HG02678 (cell line): ENCODE measurements at regions not wholly inside any gene's neighbourhood (a gene's known extent, or its start where the extent isn't known, plus 50 kb on each side); places are given as distances from the start of the nearest gene placed in this dataset.

Source experiments
- ATAC-seq: cut with Tn5 transposase; IDR thresholded peaks from one replicate; pipeline ENCODE4 v1.9.1; 2021; ENCODE audit warnings: mild to moderate bottlenecking, moderate library complexity; ENCODE audit not compliant: unreplicated experiment

DNA sequence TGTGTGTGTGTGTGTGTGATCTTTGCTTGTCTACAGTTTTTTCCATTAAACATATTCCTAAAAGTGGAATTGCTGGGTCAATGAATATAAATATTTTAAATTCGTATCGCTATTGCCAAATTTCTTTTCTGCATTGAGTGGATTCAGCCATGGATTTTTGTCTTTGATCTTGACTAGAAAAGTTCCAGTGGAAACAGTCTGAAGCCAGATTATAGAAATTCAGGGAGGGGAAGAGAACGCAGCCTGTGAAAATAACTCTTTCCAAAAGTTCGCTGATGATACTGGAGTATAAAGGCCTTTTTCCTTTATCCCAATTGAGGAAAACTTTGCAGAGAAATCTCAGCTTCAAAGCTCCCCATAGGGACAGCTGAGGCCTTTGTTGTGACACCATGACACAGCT, 292.3 kb upstream of the CD180 start:
- no peak for ATAC-seq

DNA sequence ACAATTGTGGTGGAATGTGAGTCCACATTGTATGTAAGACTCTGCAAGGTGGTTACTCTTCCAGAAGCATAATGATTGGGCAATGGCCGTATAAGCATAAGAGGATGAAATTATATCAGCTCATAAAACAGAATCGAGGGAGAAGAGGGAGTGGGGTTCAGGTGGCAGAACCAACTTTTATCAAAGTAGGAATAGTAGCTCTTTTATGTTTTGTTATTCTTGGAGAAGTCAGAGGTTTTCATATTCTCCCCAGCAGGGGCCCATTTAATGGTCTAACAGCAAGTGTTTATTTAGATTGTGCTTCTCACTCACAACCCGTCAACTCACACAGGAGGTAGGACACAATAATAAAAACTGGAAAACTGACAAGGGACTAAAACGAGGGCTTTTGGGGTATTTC, 291.3 kb upstream of the CD180 start:
- ATAC-seq, result no peak

DNA sequence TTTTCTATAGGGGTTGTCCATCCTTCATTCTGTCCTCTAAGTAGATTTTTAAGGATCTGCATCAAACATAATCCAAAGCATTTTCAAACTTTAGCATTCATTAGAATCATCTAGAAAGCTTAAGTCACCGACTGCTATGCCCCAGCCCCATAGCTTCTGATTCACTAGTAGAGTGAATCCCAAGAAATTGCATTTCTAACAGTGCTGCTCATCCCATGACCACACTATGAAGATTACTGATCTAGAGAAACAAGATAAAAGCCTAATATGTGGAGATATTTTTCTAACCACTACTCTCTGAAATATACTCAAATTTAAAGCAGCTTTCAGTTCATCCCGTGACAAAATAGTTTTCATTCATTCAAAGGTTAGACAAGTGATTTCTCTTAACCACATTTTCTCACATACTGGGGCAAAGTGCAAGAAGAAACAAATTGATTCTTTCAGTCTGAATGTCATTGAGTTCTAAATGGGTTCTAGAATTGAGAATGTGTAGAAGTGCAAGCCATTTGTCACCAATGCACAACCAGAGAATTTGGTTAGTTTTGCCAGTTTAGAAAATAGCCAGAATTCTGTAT, 286.9 kb upstream of the CD180 start:
- no peak for ATAC-seq

DNA sequence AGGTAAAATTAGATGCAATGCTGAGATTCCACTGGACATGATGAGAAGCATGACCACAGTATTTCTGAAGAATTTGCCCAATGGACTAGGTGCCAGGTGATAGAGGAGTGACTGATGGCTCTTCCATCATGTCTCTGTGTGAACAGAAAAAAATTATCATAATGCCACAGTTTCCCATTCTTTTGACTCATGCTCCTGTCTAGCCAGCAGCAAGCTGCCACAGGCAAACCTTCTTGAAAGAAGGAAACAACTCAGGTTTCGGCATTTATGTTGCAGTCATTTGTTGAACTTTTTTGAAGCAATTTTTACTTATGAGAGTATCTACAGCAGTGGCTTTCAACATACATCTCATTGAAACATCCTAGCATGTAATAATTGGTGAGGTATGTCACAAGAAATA, 284.8 kb upstream of the CD180 start:
- no peak for ATAC-seq

DNA sequence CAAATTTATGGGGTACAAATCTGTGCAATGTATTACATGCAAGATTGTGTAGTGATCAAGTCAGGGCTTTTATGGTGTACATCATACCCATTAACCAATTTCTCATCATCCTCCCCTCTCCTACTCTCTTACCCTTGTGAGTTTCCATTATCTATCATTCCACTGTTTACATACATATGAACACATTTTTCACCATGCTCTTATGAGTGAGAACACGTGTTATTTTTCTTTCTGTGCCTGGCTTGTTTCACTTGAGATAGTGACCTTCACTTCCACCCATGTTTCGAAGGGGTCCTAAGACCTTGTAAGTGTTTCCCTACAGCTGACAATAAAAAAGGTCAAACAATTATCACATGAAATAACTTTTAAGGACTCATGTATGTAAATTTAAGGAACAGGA, 281.7 kb upstream of the CD180 start:
- no peak for ATAC-seq

DNA sequence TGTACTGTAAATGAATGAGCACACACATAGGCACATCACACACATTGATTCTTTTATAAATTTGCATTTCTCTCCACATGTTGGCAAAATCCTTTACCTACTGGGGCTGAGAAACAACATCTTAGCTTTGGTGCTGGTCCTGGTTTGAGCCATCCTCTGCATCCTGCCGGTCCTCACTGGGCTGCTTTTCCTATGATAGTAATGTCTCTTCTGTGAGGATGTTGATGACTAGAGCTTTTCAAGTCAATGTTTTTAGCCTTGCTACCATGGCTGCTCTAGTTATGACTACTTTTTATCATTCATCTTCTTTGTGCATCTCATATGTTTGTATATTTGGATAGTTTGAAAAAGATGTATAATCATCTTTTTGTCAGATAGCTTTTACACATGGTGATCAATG, 280.4 kb upstream of the CD180 start:
- no peak for ATAC-seq

DNA sequence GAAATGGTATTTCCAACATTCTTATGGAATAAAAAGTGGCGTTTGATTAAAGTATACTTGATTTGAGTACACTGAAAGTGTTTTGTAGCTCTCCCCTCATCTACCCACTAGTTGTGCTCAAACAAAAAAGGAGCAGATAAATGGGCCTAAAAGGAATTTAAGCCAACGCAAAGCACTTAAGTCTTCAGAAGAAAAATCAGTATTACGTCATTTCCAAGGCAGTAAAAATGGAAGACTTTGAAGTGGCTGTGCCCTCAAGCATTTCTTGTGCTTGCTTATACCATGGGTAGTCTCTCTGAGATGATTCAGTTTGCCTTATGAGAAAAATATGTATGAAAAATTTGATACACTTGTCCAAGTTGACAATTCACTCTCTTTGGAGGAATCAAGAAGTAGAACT, 279.9 kb upstream of the CD180 start:
- no peak for ATAC-seq

DNA sequence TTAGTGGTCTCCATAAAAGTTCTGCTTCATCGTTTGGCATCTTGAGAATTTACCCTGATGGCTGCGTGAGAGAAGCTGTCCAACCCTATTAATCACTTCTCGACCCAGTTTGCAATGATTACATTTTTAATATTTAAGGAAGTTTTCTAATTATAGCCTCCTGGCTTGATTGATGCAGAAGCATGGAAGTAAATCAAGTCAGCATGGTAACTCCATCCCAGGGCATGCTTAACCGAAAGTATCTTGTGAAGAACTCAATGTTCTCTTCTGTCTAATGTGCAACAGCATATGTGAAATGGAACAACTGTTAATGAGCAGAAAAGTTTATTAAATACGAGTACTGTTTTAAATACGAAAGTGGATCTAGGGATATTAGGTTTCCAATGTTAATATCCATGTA, 278.9 kb upstream of the CD180 start:
- ATAC-seq, result no peak

DNA sequence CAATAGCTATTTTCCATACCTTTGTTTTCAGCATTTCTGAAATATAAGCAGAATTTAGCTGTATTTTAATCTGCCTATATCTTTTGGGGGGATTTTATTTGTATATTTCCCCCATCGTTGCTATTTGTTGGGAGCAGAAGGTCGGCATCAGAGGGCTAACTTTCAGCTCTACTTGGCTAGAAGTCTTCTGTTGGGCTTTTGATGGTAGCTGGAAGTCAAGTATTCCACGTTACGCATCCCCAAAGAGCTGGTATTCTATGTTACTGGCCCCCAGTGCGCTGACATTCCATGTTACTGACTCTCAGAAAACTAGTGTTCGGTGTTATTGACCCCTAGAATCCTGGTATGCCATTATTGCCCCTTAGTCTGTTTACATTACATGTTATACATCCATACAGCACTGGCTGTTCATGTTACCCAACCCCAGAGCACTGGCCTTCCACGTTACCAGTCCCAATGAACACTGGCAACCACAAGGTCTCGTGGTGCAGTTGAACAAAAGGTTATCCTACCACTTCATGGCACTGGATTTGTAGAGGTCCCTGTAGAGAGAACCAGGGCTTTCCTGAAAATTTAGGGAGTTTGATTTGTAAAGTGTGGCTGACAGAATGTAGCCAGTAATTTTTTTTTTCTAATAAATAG, 278.1 kb upstream of the CD180 start:
- ATAC-seq, result no peak

DNA sequence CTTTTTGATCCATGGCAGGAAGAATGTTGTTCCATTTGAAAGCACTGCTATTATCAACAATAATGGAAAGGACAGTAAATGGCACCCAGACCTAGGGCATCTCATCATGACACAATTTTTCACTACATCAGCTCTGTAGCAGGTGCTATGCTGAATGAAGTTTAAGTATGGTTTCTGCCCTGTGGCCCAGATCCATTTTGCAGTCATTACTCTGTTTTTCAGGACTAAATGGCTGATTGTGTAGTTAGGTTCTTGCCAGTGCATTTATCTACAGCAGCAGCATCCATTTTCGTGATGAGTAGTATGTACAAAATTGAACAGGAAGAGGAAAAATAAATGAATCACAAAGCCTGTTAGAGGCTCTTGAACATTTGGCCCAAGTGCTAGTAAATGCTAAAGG, 270.5 kb upstream of the CD180 start:
- ATAC-seq, result no peak

DNA sequence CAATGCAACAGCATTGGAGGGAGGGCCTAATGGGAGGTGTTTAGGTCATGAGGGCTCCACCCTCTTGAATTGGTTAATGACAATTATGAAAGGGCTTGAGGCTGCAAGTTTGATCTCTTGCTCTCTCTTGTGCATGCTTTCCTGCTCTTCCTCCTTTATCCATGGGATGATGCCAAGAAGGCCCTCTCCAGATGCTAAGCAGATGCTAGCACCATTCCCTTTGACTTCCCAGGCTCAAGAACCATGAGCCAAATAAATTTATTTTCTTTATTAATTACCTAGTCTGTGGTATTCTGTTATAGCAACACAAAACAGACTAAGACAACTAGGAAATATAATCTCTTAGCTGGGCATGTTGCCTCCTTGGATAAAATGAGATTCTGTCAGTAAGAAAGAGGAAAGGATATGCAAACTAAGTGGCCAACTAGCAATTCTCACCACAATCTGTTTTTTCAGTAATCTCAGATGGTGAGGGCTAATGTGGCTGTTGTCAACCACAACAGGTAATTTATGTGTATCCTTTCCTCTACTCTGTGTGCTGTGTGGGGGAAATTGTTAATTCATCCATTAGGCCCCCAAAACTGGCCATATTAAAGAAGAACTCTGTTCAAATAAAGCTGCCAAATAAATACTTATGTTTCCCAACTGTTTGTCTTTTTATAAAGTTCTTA, 269.1 kb upstream of the CD180 start:
- ATAC-seq, result no peak

DNA sequence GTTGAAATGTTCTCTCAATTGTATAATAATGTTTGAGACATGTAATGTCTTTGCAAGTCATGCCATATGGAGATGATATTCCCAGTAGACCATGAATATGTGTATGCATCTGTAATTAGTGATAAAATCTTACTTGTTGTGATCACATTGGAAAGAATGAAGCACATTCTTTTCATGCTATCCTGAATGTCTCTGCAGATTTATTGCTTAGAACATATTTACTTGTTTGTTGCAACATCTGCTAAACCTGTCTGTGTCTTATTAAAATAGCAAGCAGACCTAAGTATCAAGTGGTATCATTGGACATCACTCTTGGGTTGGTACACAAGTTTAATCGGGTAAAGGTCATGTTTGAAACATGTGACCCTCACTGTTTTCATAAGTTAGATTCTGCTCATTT, 265.5 kb upstream of the CD180 start:
- no peak for ATAC-seq

DNA sequence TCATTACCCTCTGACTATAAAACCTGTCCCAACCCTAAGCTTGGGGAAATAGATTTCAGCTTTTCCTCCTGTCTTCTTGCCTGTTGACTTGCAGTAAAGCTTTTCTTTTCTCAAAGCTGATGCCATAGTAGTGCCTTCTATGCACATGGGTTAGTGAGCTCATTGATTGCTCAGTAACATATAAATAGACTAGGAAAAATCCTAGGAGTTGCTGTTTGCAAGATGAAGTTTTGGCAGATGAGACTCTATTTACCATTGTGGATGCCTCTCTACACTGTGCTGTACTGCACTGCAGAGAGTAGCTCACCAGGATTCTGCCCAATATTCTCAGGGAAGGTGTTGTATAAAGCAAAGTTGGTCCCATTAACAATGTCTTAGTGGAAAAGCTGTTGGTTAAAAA, 262.7 kb upstream of the CD180 start:
- ATAC-seq, result no peak

DNA sequence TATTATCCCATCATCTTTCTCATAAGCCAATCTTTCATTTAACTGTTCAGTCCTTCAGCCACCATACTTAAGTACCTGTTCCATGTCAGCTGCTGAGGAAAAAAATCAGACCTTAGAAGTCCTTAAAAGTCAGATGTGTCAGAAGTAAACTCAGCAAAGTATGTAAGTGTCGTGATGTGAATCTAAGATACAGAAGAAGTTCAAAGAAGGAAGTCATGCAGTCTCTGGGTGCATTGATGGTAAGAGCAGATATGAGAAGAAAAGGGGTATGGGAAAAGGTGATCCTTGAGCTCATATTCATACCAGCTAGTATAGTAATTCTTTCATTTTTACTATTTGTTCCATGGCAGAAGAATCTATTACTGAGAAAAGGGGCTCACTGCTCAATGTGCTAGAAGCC, 259.4 kb upstream of the CD180 start:
- no peak for ATAC-seq

DNA sequence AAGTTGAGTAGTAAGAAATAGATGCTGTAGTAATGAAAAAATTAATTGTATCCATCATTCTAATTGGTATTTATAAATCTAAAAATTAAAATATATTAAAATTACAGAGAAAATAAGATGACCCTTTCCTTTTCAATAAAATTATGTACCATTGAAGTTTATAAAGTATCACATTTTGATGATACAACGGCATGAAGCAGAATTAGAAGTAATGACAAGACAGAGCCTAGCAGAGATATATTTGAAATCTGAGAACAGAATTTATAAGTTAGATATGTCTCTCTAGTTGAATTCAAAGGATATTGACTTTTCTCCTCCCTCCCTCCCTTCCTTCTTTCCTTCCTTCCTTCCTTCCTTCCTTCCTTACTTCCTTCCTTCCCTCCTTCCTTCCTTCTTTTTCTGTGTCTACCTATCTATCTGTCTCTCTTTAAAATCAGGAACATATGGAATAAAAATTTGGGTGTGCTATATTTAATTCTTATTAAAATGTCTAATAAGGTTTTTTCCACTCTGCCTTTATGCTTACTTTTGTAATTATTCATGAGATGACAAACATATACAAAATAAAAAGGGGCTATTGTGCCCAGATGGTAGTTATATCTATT, 258.5 kb upstream of the CD180 start:
- no peak for ATAC-seq

DNA sequence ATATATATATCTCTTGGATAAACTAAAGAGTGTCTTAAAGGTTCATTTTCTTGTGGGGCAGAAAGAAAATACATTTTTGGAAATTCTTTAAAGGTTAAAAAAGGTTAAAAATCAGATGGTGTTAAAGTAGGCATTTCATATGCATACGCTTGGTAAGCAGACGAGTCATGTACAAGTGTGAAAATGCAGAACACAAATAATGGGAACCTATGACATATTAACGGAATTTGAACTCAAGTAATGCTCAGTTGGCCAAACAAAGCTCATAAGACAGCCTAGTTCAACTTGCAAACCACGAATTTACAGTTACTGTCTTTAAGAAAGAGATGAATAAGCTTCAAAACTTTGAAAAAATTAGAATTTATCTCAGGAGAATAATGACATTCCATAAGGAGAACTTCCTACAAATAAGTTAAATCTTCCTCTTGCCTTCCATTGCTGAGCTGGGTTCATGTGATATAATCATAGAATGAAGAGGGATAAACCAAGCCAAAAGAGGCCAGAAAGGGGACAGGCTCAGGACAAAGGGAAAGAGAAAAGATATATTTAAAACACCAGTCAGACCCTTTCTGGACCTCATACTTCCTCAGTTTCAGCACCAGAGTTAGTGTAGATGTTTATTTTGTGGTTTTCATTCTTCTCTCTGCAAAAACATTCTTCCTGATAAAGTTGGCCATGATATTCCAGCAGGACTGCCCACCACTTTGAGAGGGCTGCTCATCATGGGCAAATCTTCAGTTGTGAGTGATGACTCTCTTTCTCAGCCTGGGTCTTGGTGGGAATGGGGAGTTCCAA, 256.7 kb upstream of the CD180 start:
- ATAC-seq, result no peak

DNA sequence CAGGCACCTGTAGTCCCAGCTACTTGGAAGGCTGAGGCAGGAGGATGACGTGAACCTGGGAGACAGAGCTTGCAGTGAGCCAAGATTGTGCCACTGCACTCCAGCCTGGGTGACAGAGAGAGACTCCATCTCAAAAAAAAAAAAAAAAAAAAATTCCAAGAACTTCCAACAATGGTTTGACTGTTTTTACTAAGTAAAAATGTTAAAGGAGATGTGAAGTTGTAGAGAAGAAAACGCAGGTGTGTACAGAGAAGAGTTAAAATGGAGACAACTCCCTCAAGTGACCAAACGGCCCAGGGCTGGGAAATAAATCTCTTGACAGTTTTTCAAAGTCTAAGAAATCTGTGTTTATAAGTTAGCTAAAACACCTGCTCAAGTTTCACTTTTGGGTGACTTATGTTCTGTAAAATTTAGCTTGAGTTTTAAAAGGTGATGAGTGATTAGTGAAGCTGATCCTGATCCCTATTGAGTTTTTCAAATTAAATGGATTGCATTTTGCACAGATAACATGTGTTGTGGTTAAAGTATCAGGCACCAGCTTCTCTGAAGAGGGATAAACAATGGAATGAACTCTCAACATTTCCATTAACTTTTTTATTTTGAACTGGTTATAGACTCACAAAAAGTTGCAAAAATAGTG, 255.2 kb upstream of the CD180 start:
- ATAC-seq, result no peak

DNA sequence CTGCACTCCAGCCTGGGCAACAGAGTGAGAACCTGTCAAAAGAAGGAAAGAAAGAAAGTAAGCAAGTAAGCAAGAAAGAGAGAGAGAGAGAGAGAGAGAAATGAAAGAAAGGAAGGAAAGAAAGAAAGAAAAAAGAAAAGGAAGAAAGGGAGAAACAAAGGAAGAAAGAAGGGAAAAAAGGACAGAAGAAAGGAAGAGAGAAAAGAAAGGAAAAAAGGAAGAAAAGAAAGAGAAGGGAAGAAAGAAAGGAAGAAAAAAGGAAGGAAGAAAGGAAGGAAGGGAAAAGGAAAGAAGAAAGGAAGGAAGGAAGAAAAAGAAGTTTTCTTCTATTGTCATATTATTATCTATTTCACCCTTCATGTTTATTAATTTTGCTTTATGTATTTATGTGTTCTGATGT, 251.1 kb upstream of the CD180 start:
- ATAC-seq, result no peak

DNA sequence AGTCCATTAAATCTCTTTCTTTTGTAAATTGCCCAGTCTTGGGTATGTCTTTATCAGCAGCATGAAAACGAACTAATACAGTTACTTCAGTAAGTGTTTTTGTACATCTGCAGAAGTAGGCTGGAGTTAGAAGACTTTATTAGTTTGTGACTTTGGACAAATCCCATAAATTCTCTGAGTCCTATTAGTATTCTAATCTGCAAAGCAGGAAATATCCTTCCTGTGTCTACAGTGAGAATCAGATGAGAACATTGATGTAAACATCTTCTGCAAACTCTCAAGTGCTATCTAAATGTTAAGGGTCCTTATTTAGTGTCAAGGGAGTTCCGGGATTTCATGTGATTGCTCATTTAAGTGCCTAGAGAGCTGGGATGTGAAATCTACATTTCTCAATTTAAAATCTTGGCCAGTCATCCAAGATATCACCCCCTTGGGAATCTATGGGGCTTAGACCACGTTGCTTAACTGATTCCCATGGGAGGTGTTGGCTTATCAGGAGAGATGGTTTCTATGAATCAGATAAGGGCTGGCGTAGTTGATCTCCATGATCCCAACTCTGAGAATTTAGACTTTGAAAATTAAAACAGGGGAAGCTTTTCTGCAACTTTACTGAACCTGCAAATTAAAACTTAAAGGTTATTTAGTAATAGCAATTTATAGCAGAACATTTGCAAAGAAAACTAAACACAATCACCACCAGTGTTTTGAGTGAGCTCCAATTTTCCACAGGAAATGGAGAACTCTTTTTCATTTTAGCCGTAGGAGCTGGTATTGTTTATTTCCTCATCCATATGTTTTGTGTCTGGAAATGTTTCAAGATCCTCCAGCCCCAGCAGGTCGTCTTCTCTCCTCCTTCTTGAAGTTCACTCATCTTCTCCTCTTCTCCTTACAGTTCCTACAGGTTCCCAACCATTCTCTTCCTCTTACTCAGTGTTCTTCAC, 241.6 kb upstream of the CD180 start:
- ATAC-seq, result no peak

DNA sequence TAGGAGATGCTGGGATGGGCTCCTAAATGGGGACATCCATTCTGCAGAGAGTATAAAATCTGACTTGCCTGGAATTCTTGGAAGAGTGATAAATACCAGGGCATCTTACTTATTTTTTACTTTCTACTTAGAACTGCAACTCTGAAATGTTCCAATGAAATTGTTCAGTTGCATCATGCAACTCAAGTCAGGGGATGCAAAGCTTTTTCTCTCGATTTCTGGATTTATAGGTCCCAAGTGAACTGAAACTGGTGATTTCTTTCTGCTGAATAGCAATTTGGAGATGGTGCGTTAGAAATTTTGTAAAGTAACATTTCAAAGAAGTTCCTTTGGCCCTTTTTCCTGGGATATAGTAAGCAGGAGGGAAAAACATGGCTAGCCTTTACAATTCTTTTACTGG, 238.4 kb upstream of the CD180 start:
- no peak for ATAC-seq
